22Rv1 (cell line): ENCODE measurements at regions not wholly inside any gene's neighbourhood (a gene's known extent, or its start where the extent isn't known, plus 50 kb on each side); places are given as distances from the start of the nearest gene placed in this dataset.

Source experiments
- H3K27ac ChIP-seq: fragments of 450-650 bp; 2 replicates; pipeline ENCODE4 v1.5.1; 2017
- ZFX ChIP-seq: fragments of 450-650 bp; IDR thresholded peaks from 2 replicates; pipeline ENCODE4 v1.6.1; 2017; ENCODE audit warnings: antibody characterized with exemption, borderline replicate concordance
- TF ChIP-seq, protein P1 (sequence below): fragments of 450-650 bp; IDR thresholded peaks from 2 replicates; pipeline ENCODE4 v1.5.1; 2017; ENCODE audit warnings: mild to moderate bottlenecking

DNA sequence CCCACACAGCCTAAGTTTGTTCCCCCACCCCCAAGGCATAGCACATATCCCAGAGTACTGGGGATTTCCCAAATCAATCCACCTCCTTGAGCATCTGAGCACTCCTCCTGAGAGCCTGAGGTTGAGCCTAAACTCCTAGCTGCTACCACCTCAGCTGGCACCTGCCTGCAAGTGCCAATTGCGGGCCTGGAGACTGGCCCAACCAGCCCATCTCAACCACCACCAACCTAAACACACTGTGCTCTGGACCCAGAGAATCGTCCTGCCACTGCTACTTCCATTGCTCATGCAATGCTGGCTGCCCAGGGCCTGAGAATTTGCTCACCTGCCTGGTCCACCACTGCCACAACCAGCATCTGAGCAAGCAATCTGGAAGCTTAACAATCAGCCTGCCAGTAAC lies 177.1 kb downstream of the FGF13 start:
- no peak for TF ChIP-seq ZFX
- TF ChIP-seq, protein P1, sequence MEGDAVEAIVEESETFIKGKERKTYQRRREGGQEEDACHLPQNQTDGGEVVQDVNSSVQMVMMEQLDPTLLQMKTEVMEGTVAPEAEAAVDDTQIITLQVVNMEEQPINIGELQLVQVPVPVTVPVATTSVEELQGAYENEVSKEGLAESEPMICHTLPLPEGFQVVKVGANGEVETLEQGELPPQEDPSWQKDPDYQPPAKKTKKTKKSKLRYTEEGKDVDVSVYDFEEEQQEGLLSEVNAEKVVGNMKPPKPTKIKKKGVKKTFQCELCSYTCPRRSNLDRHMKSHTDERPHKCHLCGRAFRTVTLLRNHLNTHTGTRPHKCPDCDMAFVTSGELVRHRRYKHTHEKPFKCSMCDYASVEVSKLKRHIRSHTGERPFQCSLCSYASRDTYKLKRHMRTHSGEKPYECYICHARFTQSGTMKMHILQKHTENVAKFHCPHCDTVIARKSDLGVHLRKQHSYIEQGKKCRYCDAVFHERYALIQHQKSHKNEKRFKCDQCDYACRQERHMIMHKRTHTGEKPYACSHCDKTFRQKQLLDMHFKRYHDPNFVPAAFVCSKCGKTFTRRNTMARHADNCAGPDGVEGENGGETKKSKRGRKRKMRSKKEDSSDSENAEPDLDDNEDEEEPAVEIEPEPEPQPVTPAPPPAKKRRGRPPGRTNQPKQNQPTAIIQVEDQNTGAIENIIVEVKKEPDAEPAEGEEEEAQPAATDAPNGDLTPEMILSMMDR, result no peak
- no peak overlapping the region for H3K27ac ChIP-seq

DNA sequence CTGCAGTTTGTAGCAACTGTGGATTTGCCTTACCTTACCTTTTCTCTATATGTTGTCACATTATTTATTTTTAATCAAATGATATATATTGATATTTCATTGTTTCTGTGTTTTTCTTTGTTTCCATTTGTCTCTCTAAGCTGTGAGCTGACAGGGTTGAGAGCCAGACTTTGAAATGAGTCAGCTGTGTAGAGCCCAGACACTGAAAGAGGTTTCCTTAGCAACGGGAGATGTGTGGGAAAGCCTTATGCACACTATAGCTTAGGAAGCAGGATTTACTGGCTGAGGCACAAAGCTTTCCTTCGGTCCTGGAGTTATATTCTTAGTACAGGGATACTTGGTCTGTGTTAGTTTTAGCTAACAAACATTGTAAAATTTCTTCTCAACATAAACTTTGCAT lies 192.2 kb downstream of the FGF13 start:
- no peak for TF ChIP-seq ZFX
- TF ChIP-seq, protein P1, result no peak
- peak overlapping the region; percentile 4; the same call in 1 of the 2 replicates for H3K27ac ChIP-seq

DNA sequence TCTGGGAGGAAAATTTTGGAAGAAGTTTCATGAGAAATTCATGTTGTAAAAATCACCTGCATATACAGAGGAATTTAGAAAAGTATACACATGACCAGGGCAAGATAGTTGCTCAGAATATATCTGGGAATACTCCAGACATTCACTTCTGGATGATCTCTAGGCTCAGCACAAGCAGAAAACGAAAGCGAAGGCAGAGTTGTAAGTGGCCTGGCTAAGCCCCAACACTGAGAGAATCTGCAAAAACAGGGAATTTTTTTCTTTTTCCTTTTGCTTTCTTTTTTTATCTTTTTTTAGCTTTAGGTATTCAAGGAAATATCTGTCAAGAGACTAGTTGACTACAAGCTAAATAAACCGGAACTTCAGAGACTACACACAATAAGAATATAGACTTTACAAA lies 207.2 kb downstream of the FGF13 start:
- no peak for TF ChIP-seq ZFX
- TF ChIP-seq, protein P1, result no peak

DNA sequence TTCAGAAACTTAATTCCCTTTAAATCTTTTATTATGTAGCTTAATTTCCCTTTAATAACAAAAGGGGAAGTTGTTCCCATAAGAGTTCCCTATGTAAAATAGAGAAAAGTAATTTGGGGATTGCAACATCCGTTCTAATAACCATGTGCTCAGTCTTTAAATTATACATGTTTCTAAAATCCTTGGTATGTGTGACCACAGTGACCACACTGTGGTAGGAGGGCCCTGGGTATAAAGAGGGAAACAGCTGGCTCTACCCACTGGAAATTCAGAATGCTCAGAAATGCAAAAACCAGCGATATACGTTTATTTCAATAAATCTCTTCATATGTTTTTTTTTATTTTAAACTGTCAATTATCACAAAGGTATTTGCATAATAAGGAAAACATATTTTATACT lies 219.1 kb downstream of the FGF13 start:
- no peak for TF ChIP-seq ZFX
- TF ChIP-seq, protein P1, result no peak
- H3K27ac ChIP-seq, result no peak overlapping the region

More for the DNA sequence above, 207.2 kb downstream of the FGF13 start:
- no peak overlapping the region for H3K27ac ChIP-seq

DNA sequence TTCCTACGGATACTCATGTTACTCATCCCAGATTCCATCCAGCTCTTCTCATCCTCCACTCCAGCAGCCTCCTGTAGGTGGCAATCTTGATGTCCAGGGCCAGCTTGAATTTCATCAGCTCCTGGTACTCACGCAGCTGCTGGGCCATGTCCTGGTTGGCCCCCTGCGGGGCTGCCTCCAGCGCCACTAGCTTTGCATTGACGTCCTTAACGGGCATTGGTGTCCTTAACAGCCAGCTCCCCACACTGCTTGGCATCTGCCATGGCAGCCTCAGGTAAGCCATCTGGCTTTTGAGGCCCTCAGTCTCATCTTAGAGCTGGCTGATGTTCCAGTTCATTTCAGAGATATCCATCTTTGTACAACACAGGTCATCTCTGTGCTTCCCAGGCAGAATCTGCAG lies 223.7 kb downstream of the FGF13 start:
- TF ChIP-seq, protein P1, result no peak
- TF ChIP-seq ZFX, result no peak
- H3K27ac ChIP-seq, result no peak overlapping the region

DNA sequence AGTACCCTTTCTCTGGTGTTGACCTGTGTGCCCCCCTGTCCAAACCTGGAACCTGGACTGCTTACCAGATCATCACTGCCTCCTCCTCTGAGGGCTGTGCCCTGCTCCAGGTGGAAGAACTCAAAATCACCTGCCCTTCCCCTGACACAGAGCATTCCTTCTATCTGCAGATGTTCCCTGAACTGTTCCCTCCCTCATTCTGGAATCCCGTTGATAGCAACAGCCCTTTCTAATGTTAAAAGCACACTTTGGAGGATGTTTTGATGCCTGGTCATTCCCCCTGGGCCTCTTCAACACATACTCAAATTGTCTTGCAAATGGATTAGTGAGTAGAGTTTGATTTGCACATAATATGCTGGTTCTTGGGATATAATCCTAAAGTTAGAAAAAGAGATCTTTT lies 225.8 kb downstream of the FGF13 start:
- TF ChIP-seq, protein P1, result no peak
- no peak for TF ChIP-seq ZFX
- no peak overlapping the region for H3K27ac ChIP-seq

DNA sequence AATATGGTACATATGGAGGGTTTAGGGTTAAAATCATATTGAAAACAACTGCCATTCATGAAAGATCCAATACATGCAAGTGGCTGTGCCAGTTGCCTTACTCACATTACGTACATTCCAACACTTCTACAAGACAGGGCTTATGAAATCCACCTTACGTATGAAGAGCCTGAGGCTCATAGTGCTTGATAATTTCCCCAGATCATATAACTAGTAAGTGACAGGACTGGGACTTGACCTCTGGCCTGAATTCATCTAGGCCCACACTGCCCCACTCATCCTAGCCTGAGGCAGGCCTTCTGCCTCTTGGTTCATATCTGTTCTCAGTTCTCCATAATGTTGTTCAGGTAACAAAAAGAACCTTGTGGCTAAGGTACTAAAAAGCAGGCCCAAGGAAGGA lies 226.3 kb downstream of the FGF13 start:
- H3K27ac ChIP-seq, result no peak overlapping the region
- TF ChIP-seq, protein P1, result no peak
- no peak for TF ChIP-seq ZFX
